Type B pancreatic cell (in vitro differentiated cells): ENCODE measurements at regions not wholly inside any gene's neighbourhood (a gene's known extent, or its start where the extent isn't known, plus 50 kb on each side); places are given as distances from the start of the nearest gene placed in this dataset.
A peak's percentile ranks its signal among the peaks of the same experiment; 100 is the strongest.

ENCODE experiments used
- DNase-seq: peaks from one replicate; pipeline ENCODE4 v3.0.0; 2021; ENCODE audit warnings: mixed read lengths; ENCODE audit not compliant: unreplicated experiment; ENCODE audit errors: extremely low spot score
- H3K27ac Mint-ChIP-seq: 2 replicates; pipeline ENCODE4 v1.8.0; 2021; ENCODE audit warnings: mild to moderate bottlenecking, mixed read lengths
- H3K27me3 Mint-ChIP-seq: 2 replicates; pipeline ENCODE4 v1.8.0; 2021; ENCODE audit warnings: mixed read lengths
- H3K36me3 Mint-ChIP-seq: 2 replicates; pipeline ENCODE4 v1.8.0; 2021; ENCODE audit warnings: mixed read lengths
- H3K4me1 Mint-ChIP-seq: one replicate; pipeline ENCODE4 v1.8.0; 2021; ENCODE audit warnings: mixed read lengths; ENCODE audit not compliant: unreplicated experiment
- H3K4me3 Mint-ChIP-seq: 2 replicates; pipeline ENCODE4 v1.8.0; 2021; ENCODE audit warnings: mild to moderate bottlenecking, mixed read lengths
- H3K9me3 Mint-ChIP-seq: 2 replicates; pipeline ENCODE4 v1.8.0; 2021; ENCODE audit warnings: mixed read lengths
- CTCF ChIP-seq: fragments of 200-600 bp; sonication (generic); conservative IDR thresholded peaks from 2 replicates; pipeline ENCODE4 v1.5.0; 2021; ENCODE audit warnings: antibody characterized with exemption, mild to moderate bottlenecking

GRCh38 chr4:3368841-3369760 is 72.7 kb upstream of the HGFAC start:
- DNase-seq = no peak
- Mint-ChIP-seq H3K27me3 (no peaks in the 10 kb centered on the region), H3K4me1 (peaks cover 28% of the 10 kb centered on the region), H3K9me3 (no peaks in the 10 kb centered on the region), H3K27ac (no peak overlapping the region), H3K4me3 (peak overlapping the region; percentile 68), H3K36me3 (no peaks in the 10 kb centered on the region)
- TF ChIP-seq CTCF = no peak

GRCh38 chr4:3369781-3370674 is 71.7 kb upstream of the HGFAC start:
- no peaks in the 10 kb centered on the region for H3K36me3 Mint-ChIP-seq
- H3K27ac Mint-ChIP-seq = no peak overlapping the region
- peak overlapping the region; percentile 68 for H3K4me3 Mint-ChIP-seq
- H3K4me1 Mint-ChIP-seq = peaks cover 28% of the 10 kb centered on the region
- no peaks in the 10 kb centered on the region for H3K9me3 Mint-ChIP-seq
- no peak for DNase-seq
- H3K27me3 Mint-ChIP-seq = no peaks in the 10 kb centered on the region
- TF ChIP-seq CTCF = no peak

- TF ChIP-seq CTCF = no peak
- Mint-ChIP-seq H3K9me3 (no peaks in the 10 kb centered on the region), H3K4me1 (peaks cover 22% of the 10 kb centered on the region), H3K27me3 (no peaks in the 10 kb centered on the region), H3K36me3 (no peaks in the 10 kb centered on the region), H3K4me3 (peak overlapping the region; percentile 75), H3K27ac (peak overlapping the region; percentile 19)
- no peak for DNase-seq
Measured at GRCh38 chr4:3371033-3372001, 70.5 kb upstream of the HGFAC start.

- Mint-ChIP-seq H3K36me3 (no peaks in the 10 kb centered on the region), H3K27ac (no peak overlapping the region), H3K4me3 (no peak overlapping the region), H3K9me3 (no peaks in the 10 kb centered on the region), H3K27me3 (no peaks in the 10 kb centered on the region), H3K4me1 (peaks cover 22% of the 10 kb centered on the region)
- TF ChIP-seq CTCF = no peak
- DNase-seq = no peak
Measured at GRCh38 chr4:3372264-3372932, 69.4 kb upstream of the HGFAC start.
